GM12801 (cell line): ENCODE measurements at regions not wholly inside any gene's neighbourhood (a gene's known extent, or its start where the extent isn't known, plus 50 kb on each side); places are given as distances from the start of the nearest gene placed in this dataset.

Source experiments
- TF ChIP-seq, protein P1 (sequence below): IDR thresholded peaks from one replicate; pipeline ENCODE4 v1.5.1; 2011; ENCODE audit warnings: control low read depth; ENCODE audit not compliant: insufficient read length; ENCODE audit errors: extremely low read depth

DNA sequence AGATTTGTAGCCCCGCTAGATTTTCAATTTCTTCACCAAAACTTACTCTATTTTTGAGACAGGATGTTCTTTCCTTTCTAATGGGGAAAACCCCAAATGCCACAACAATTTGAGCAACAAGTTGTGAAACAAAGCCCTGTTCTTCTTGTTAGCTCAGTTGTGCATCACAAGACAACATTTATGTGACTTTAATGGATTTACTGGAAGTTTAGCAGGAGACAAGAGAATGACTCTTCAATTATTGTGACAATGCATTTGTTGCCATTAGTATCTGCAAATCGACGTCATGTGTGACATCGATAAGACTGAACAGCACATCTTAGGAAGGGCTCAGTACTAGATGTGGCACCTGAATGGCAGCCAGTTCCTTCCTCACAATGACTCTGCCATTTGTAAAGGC lies 1028.9 kb upstream of the TMEM132C start:
- TF ChIP-seq, protein P1, sequence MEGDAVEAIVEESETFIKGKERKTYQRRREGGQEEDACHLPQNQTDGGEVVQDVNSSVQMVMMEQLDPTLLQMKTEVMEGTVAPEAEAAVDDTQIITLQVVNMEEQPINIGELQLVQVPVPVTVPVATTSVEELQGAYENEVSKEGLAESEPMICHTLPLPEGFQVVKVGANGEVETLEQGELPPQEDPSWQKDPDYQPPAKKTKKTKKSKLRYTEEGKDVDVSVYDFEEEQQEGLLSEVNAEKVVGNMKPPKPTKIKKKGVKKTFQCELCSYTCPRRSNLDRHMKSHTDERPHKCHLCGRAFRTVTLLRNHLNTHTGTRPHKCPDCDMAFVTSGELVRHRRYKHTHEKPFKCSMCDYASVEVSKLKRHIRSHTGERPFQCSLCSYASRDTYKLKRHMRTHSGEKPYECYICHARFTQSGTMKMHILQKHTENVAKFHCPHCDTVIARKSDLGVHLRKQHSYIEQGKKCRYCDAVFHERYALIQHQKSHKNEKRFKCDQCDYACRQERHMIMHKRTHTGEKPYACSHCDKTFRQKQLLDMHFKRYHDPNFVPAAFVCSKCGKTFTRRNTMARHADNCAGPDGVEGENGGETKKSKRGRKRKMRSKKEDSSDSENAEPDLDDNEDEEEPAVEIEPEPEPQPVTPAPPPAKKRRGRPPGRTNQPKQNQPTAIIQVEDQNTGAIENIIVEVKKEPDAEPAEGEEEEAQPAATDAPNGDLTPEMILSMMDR = no peak

DNA sequence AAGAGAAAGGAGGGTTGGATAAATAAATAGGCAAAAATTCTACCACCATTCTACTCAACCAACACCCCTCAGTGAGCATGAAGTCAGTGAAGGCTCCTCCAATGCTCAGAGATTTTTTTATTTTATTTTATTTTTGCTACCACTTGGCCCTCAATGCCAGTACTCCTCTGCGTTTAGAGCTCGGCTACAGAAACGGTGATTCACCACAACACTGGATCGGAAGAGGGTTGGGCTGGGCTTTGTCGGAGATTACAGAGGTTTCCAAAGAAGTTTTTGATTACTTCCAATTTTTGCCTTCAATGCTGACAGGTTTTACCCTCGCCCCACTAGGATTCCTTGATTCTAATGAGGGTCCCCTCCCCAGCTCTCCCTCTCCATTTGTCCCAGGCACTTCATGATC lies 1027.2 kb upstream of the TMEM132C start:
- TF ChIP-seq, protein P1 = no peak

DNA sequence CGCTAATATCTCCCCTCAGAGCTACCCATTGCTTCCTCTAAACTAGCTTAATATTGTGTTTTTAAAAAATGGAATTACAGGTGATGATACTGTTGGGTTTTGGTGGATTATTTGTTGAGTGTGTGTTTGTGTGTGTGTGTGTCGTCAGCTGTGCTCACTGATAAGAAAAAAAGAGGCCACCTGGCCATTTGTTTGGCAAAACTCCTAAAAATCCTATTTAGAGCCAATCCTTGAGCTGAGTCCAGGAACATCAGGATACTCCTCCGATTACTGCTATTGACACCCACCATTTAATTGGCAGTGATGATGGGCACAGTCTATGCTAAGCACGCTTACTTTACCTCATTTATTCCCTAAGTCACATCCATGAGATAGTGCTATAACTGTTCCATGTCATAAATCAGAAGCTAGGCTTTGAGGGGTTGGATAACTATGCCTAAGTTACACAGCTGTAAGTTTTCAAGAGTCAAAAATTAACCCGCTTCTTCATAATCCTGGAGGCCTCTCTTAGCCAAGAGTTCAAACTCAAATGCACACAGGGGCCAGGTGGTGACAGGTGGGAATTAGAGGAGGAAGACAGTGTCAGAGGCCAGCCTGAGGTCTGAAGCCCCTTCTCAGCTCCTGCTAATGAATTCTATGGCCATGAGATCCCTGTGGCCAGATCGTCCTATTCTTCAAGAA lies 1026.6 kb upstream of the TMEM132C start:
- TF ChIP-seq, protein P1 = no peak

DNA sequence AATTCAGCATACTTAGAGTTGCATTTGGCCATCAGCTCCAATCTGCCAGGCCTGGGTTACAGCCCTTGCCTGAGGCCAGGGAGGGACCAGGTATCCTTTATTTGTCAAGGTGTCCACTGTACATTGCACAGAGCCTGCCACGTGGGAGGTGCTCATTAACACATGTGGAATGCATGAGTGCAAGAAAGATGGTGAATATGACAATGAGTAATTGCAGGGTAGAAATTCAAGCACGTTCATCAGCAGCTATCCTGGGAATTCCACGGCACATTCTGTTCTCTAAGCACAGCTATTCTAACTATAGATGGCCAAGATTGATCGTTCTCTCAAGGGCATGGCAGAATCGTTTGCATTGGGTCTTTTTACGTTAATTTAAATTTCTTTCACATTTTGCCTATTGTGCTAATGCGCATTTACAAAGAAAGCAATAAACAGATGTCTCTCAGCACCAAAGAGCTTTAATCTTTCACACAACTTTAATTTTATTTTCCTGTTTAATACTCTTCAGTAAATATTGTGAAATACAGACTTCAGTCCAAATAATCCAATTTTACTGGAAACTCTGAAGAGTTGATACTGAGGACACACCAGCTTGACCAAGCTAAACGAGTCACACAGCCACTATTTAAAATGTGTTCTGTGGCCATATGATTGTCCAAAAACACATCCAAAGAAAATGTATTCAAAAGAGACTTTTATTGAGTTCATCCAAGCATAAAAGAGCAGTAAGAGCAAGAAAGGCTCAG lies 1025.7 kb upstream of the TMEM132C start:
- TF ChIP-seq, protein P1 = no peak

DNA sequence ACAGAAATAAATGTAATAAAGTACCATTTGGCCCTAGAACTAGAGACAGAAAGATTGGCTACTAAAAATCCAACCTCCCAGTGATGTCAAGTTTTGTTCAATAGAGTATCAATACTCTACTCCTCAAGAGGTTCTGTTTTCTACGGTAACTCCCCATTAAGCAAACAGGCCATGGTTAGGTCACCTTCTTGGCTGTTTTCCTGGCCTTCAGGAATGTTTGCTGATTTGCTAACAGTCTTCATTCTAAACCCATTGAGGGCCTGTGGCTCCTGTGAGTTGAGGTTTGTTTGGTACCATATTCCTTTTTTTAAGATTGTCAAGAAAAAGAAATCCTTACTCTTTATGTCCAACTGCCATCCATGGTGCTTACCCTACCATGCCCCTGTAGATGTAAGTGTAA lies 1022.0 kb upstream of the TMEM132C start:
- TF ChIP-seq, protein P1 = no peak

DNA sequence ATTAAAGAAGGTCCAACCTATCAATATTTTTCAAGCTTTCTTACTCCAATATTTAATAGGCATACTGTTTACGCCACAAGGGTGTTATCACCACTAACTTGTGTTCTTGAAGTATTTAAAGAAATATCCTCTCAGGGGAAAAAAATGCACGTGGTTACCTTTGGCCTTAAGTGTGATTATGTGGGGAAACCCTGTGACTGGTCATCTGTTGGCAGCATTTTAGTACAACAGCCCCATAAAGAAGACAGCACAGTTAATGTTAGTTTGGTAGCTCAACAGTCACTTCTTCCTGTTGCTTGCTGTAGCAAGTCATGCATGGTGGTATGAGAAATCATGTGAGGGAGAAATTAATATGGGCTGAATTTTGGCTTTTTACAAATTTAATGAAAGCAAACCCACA lies 1021.5 kb upstream of the TMEM132C start:
- TF ChIP-seq, protein P1 = no peak

DNA sequence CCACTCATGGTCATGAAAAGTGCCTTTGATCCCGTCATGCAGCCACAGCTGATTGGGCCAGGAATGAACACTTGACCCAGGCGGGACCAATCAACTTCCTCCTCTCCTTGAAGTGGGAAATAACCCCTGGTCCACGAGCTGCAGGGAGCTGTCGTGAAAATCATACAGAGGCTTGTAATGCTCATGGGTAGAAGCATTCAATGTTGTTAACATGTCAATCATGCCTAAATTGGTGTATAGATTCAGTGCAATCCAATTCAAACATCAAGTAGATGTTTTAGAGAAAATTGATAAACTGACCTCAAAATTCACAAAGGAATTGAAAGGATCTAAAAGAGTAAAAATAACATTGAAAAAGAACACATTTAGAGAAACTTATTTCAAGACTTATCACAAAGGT lies 1019.0 kb upstream of the TMEM132C start:
- TF ChIP-seq, protein P1 = no peak
